Astrocyte (in vitro differentiated cells and primary cell): ENCODE measurements at regions not wholly inside any gene's neighbourhood (a gene's known extent, or its start where the extent isn't known, plus 50 kb on each side); places are given as distances from the start of the nearest gene placed in this dataset.

ENCODE experiments used
- EZH2 ChIP-seq: IDR thresholded peaks from 2 replicates; pipeline ENCODE4 v1.6.1; 2012; ENCODE audit warnings: mild to moderate bottlenecking, low read length, inconsistent platforms; ENCODE audit not compliant: insufficient read depth
- TF ChIP-seq, protein P1 (sequence below): IDR thresholded peaks from 2 replicates; pipeline ENCODE4 v1.5.1; 2011; ENCODE audit warnings: low read depth, mild to moderate bottlenecking, inconsistent platforms, low read length, moderate library complexity; ENCODE audit not compliant: insufficient read depth

DNA sequence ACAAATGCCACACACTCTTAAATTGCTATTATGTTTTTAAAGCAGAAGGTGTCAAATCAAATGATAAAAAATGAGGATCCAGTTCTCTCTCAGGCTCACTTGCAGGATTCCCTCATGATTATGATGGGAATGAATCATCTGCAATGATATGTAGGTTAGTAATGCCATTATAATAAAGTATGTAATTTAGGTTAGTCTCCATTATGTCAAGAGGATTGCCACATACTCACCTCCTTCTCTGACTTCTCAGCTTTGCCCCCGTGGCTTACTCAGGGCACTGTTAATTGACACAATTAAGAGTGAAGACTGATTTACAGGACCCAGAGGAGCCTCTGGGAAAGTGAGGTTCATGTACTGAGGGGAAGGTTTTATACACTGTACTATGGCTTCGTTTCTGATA is 591.7 kb upstream of the NRSN1 start:
- TF ChIP-seq, protein P1, sequence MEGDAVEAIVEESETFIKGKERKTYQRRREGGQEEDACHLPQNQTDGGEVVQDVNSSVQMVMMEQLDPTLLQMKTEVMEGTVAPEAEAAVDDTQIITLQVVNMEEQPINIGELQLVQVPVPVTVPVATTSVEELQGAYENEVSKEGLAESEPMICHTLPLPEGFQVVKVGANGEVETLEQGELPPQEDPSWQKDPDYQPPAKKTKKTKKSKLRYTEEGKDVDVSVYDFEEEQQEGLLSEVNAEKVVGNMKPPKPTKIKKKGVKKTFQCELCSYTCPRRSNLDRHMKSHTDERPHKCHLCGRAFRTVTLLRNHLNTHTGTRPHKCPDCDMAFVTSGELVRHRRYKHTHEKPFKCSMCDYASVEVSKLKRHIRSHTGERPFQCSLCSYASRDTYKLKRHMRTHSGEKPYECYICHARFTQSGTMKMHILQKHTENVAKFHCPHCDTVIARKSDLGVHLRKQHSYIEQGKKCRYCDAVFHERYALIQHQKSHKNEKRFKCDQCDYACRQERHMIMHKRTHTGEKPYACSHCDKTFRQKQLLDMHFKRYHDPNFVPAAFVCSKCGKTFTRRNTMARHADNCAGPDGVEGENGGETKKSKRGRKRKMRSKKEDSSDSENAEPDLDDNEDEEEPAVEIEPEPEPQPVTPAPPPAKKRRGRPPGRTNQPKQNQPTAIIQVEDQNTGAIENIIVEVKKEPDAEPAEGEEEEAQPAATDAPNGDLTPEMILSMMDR, result no peak
- TF ChIP-seq EZH2, result no peak
